ENCODE measurements at regions not wholly inside any gene's neighbourhood (a gene's known extent, or its start where the extent isn't known, plus 50 kb on each side); places are given as distances from the start of the nearest gene placed in this dataset.
A peak's percentile ranks its signal among the peaks of the same experiment; 100 is the strongest.

DNA sequence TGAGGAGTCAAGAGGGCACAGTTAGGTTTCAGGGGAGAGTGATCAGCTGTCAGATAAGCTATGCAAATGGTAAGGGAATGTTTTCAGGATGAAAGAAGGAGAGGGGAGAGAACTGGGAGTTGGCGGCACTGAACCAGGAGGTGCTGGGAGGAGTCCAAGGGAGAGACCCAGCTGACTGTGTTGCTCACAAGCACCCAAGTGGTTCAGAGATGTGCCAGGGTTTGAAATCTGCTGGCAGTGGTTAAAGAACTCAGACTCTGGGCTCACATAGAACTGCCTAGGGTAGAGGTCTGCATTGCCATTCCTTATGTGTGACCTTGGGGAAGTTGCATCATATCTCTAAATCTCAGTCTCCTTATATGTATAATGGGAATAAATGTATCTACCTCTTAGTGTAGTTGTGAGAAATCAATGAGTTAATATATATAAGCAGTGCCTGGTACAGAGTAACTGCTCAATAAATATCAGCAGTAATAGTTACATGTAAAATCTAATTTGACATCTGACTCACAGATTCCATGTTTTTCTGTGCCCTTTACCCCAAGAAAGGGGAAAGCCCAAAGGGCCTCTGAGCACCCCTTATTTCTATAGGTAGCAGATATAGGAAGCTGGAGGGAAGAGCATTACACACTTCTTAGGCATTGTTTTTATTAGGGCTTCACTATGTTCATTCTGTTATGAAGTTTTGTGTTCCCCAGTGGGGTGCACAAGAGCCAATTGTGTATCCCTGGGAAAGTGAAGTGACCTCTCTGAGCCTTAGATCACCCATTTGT lies 66.9 kb upstream of the SESN3 start:
- no peak for DNase-seq

DNA sequence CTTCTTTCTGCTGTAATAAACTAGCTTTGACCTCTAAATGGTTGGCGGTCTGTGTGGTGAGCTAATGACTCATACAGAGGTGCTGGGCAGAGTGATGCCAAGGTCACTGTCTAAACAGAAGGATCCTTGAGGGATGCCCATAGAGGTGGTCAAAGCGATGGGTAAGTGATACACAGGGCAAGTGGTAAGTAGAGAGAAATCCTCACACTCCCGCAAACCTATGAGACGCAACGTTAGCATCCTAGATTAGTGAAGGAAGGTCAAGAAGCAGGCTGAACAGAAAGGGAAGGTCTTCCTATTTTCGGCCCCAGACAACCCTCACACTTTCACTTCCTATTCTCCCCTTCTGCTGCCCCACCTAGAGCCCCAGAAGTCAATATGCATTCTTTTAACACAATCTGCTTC lies 65.6 kb upstream of the SESN3 start:
- DNase-seq = no peak

DNA sequence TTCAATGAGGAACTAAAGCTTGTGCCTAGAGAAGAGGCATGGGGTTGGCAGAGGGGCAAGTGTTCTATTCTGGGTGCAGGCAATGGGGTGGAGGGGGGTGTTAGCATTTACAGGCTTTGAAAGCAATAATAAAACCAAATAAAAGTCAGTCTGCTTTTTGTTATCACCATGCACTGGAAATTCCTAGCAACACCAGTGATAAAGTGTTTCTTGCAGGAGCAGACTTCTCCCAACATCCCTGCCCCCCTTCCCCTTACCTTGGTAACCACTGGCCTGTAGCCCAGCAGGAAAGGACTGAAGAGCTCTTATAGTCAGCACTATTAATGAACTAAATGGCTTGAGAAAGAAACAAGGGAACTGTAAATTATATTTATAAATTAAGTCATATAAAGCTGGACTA lies 65.2 kb upstream of the SESN3 start:
- no peak for DNase-seq

DNA sequence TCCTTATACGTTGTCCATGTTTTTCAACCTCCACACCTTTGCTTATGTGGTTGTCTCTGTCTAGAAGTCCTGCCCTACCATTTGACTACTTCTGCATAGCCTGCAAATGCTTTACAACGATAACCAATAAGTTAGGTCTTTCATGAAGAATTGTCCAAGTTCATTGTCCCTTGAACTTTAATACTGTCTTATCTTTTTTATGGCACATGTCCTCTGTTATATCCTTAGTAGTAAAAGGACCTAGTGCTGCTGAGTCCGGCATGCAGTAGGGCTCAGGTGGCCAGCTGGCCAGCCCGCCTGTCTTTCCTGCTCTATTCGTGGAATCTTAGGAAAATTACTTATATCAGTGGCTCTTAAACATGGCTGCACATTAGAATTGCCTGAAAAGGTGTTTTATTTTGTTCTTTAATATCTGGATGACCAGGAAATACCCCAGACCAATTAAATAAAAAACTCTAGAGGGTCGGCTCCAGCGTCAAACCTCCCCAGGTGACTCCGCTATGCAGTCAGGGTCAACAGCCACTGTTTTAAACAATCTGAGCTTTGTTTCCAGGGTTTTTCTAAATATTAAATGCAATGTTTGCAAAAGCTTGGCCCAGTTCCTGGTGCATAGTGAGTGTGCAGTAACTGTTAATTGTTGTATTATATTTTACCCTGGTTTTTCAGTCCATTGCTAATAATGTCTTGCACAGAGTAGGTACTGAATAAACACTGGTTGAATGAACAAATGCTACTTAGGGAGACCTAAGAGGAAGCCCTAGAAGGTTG lies 64.6 kb upstream of the SESN3 start:
- no peak for DNase-seq

DNA sequence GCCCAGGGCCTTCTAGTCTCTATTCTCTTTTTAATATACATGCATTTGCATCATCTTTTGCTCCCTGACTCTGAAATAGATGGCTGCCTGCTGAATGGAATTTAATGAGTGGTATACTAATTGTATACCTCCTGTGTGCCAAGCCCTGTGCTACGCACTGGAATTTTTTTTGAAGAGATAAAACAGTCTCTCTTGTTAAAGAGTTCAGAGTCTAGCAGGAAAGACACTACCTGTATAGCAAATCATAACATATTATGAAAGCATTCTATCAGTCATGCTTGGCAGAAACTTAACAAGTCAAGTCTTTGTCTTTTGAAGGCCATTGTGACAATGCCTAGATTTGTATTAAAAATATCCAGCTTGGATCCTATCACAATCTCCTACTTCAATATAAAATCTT lies 63.7 kb upstream of the SESN3 start:
- no peak for DNase-seq

DNA sequence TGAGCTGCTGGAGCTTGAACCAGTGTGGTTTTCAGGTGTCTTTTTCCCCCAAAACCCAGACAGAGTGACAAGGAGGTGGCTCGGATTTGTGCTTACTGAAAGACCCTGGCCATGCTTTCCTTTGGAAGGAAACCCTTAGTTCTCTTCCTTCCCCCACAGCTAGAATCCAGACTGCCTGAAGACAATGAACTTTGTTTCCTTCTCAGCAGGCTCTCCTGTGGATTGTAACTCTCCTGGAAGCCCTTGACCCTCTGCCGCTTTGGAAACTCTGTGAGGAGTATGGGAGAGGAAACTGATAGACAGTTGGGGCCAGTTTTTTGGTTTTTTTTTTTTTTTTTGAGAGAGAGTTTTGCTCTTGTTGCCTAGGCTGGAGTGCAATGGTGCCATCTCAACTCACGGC lies 62.1 kb upstream of the SESN3 start:
- DNase-seq = no peak

DNA sequence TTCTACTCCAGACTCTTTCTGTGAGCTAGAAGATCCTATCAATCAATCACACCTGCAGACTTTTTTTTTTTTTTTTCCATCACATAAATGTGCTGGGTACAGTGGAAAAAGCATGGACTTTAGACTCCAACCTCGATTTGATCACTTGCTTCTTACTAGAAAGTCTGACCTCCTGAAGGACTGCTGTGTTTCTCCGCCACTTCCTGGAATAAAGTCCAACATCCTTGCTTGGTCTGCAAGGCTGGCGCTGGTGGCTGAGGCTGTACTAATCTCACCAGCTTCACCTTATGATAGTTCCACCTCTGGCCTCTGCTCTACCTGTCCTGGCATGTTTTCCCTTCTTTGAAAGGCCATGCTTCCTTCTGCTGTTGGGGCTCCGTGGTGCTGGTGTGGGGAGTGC lies 60.9 kb upstream of the SESN3 start:
- DNase-seq = no peak

DNA sequence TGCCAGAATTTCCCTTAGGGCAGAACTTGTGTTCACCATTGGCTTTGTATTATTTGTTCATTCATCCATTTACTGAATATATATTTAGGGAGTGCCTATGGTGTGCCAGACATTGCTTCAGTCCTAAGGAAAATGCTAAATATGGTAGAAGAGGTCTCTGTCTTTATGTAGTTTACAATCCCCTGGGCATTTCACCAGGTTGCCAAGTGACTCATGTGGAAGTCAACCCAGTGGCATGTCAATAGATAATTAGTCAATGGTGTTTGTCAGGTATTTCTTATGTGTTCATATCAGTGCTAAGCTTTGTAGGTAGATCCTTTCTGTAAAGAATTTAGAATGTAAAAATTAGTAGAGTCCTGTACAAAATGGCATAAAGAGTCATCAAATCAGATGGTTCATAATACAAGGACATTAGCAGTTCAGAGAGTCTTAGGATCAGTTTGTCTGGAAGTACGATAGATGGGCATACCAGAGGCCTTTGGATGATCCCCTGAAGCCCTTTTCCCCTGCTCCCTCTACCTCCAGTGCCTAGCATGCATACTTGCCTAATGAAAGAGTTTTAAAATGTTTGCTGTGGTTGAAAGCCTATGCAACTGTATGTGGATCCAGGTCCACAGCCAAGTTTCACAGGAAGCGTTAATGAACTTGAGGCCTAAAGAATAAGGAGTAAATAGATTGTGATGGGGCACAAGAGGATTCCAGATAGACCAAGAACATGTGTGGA lies 58.5 kb upstream of the SESN3 start:
- DNase-seq = peak; percentile 40

DNA sequence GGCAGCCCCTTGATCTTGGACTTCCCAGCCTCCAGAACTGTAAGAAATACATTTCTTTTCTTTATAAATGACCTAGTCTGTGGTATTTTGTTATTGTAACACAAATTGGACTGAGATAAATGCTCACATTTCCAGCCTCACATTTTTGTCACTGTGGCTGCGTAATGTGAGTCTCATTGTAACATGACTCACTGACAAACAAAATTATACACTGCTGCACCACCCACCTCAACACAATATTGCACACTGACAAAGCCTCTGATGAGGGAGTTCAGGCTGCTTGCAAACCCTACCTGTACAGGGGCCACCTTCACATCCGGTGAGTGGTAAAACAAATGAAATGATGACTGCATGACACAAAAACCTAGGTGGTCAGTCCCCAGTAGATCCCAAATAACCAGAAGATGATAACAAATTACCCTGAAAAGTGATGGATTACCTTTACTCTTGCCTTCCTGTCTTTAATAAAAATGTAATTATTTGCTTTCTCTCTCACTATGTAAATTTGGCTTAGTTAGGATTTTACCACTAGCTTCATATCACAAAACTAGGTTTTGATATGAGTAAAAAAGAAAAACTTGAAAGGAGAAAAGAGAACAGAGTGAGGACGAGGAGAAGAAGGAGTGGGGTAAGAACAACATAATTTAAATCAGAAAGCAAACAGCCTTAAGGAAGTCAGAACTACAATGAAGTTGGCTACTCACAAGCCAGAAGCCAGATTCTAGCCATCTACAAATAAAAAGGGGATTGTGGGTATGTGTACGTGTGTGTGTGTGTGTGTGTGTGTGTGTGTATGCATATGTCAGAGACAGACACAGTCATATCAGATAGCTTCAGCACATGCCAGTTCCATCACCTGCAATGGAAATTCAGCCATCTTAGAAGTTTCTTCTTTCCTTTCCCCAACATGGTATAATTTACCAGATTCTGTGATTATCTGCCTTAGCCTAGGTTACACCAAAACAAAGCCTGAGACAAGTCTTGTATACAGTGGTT lies 53.4 kb upstream of the SESN3 start:
- peak; percentile 26 for DNase-seq

DNA sequence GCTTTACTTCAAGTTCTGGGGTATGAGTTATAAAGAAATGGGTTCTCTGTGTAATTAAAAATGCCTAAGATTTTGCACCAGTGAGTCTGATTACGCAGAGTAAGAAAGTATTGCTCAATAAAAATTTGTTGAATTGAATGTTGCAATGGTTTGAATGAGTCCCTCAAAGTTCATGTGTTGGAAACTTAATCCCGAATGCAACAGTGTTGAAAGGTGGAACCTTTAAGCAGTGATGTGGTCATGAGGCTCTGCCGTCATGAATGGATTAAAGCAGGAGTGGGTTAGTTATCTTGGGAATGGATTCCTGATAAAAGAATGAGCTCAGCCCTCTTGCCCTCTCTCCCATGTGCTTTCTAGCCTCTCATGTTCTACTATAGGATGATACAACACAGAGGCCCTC lies 52.6 kb upstream of the SESN3 start:
- peak; percentile 28 for DNase-seq

DNA sequence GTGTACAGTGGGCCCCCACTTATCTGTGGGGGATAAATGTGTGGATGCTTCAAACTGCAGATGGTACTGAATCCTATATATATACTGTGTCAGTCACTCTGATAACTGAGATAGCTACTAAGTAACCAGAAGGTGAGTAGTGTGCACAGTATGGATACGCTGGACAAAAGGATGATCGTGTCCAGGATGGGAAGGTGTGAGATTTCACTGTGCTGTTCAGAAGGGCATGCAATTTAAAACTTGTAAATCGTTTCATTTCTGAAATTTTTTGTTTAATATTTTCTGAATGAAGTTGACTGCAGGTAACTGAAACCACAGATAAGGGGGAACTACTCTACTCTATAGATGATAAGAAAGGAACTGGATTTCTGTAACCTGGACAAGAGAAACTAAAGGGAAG lies 52.1 kb upstream of the SESN3 start:
- DNase-seq = no peak

DNA sequence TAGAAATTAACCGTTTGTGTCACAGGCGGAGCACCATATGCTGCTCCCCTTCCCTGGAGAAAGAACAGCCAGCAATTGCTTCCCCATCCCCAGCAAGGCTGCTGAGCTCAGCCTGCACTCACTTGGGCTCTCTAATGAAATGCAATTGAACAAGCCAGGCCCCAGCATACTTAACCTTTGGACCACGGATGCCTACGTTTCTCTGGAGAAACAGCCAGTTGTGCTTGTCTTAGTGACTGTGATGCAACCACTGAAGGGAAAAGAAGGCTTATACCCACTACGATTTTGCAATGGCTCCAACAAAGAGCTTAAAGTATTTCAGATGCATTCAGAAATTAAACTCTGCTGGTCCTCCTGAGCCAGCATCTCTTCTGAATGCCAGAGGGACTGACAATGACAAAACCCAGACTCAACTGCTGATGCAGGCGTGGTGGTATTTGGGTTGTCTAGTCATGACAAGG lies 51.3 kb upstream of the SESN3 start:
- DNase-seq = no peak
